SHP77 treated with DMSO at 0.1 percent for 48 hours (cell line): ENCODE measurements at regions not wholly inside any gene's neighbourhood (a gene's known extent, or its start where the extent isn't known, plus 50 kb on each side); places are given as distances from the start of the nearest gene placed in this dataset.

Experiments
- DNase-seq: peaks from one replicate; lab custom pipeline; 2025; lab: John Stamatoyannopoulos, UW

GRCh38 chr14:42602336-42602845 is 995.7 kb downstream of the LRFN5 start:
- DNase-seq: no peak

- no peak for DNase-seq
Measured at GRCh38 chr14:42572032-42572431, 965.4 kb downstream of the LRFN5 start.

DNA sequence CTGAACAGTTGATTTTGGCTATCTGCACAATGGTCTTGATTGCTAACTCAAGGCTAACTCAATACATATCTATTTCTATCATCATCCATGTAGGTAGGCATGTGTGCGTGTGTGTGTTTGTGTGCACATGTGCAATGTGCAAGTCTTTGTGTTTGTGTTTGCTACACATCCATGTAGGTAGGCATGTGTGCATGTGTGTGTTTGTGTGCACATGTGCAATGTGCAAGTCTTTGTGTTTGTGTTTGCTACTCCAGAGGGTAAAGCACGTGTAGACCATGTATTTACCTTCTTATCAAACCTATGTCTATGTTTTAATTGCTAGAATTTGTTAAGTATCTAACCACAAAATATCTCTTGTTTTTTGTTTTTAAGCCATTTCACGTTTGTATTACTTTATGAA is 962.6 kb downstream of the LRFN5 start:
- no peak for DNase-seq

DNA sequence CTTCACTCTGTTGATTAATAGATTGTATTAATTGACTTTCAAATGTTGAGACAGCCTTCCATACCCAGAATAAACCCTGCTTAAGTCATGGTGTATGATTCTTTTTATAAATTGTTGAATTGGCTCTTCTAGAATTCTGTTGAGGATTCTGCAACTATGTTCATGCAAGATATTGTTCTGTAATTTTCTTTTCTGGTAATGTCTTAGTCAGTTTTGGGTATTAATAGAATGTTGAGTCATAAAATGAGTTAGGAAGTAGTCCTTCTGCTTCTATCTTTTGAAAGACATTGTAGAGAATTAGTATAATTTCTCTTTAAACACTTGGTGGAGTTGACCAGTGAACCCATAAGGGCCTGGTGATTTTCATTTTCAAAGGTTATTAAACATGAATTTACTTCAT is 958.9 kb downstream of the LRFN5 start:
- DNase-seq: no peak

DNA sequence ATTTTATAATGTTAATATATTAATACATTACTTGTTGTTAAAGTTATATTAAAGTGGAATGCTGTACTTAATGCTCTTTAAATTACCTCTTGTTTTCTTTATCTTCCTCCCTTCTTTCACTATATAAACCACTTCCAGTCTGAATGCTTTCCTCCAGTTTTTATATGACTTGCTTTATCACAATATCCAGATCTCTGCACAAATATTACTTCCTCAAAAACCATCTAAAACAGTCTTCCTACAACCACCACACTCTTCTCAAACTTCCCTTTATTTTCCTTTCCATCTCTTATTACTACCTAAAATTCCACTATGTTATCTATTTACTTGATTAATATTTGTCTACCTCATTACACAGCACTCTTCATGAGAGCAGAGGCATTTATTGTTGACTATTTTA is 956.6 kb downstream of the LRFN5 start:
- peak; percentile 36 for DNase-seq

DNA sequence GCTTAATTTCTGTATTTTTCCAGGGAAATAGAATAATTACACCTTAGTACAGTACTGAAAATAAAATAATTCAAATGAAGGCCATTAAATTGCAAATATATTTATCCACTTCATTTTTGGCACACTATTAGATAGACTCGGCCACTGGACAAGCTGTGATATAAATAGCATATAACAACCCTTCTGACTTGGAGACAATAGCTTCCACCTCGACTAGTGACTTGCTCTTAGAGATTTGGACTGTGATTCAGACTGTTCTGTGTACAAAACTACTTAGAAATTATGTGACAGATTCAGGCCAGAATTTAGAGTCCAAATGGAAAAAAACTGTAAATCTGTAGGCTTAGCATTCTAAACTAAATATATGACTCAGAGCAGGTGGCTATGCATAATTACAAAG is 949.9 kb downstream of the LRFN5 start:
- peak; percentile 5 for DNase-seq

DNA sequence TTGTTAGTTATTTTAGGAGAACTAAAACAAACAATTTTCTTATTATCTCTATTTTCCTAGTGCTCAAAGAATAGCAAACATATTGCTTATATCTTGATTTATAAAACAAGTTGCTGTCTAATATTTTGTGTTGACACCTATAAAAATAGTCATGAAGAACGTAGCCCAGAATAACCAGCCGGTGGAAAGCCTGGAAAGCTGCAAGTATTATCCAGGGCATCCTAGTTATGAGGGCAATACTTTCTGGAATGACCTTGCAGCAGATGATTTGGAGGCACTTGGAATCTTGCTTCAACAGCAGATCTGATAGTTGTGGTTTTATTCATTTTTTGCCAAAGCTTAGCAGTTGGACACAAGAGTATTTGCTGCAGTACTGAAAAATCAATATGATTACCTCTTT is 948.7 kb downstream of the LRFN5 start:
- DNase-seq: no peak

DNA sequence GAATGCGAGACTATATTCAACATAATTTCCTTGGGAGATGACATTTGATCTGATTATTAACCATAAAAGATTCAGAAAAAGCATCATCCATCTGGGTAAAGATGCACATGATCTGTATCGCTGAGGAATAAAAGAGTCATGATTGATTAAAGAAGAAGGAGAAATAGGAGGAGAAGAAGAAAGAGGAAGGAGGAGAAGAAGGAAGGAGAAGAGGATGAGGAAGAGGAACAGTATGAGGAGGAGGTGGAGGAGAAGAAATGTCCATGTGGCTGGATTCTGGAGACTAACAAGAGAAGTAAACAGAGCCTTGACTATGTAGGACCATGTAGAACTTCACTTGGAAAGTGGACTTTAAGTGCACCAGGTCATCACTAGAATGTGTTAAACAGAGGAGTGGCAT is 947.4 kb downstream of the LRFN5 start:
- no peak for DNase-seq

- DNase-seq: no peak
Measured at GRCh38 chr14:42550310-42550709, 943.6 kb downstream of the LRFN5 start.

- DNase-seq: no peak
Measured at GRCh38 chr14:42548349-42548748, 941.7 kb downstream of the LRFN5 start.

DNA sequence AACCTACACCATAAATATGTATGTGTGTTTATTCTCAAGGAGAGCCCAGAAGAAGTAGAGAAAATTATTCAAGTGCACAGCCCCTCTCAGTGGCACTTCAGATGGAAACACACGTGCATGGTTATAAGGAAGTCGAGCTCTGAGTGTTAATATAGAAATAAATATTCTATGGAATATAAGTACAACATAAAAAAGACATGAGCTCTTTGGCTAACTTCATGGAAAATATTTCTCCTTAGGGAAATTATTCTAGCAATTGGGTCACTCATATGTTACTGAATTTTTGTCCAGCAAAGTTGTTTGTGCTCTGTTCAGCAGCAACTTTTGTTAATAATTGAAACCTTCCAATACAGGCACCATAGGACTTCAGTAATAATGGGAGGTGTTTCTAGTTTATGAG is 939.0 kb downstream of the LRFN5 start:
- DNase-seq: no peak

GRCh38 chr14:42541535-42542001 is 934.9 kb downstream of the LRFN5 start:
- no peak for DNase-seq

GRCh38 chr14:42535397-42535796 is 928.7 kb downstream of the LRFN5 start:
- DNase-seq: no peak

DNA sequence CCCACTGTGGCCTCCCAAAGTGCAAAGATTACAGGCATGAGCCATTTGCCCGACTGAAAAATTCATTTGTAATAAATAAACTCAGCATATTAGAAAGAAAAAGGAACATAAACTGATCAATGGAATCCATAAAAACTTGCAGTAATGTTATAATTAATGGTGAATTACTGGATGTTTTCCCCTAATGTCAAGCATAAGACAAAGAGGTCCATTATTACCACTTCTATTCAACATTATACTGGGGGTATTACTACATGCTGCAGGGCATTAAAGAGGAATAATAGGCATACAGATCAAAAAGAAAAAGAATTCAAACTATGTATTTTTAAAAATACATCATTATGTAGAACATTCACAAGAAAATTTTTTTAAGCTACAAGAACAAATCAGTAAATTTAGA is 926.8 kb downstream of the LRFN5 start:
- DNase-seq: no peak

- no peak for DNase-seq
Measured at GRCh38 chr14:42532194-42532593, 925.5 kb downstream of the LRFN5 start.

- DNase-seq: no peak
Measured at GRCh38 chr14:42527141-42527540, 920.5 kb downstream of the LRFN5 start.

DNA sequence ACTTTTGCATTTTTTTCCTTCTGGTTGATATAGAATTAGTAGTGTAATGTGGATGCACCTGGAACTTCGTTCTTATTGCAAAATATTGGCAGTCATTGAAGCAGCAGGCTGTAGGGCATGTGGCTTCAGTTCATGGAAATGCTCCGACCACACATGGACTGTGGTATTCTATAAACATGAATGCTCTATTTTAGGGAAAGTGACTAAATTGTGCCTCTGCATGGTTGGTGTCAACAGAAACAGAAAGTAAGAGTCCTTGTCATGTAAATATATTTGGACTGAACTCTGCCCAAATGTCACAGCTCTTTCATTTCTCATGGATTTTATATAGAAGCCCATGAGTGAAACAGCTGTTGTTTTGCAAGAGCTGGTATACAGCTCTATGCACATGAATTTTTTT is 917.0 kb downstream of the LRFN5 start:
- DNase-seq: no peak

GRCh38 chr14:42517806-42518500 is 911.3 kb downstream of the LRFN5 start:
- DNase-seq: no peak

- DNase-seq: no peak
Measured at GRCh38 chr14:42513837-42514236, 907.2 kb downstream of the LRFN5 start.

- no peak for DNase-seq
Measured at GRCh38 chr14:42510071-42510470, 903.4 kb downstream of the LRFN5 start.

- no peak for DNase-seq
Measured at GRCh38 chr14:42508209-42508946, 901.7 kb downstream of the LRFN5 start.

DNA sequence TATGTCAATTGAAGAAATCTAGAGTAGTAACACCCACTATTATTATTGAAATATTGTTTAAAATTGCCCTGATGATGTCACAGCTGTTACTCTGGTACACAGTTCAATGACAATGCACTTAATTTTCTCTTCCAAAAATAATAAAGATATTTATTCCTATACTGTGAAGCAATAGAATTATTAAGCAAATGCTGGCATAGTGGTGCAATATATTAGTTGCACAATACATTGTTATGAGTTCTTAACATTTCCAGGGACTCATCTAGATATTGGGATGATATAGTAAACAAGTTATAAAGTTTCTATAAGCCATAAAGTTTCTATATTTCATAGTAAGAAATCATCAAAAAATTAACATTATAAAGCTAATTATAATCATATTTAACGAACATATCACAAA is 897.8 kb downstream of the LRFN5 start:
- no peak for DNase-seq

GRCh38 chr14:42499137-42499536 is 892.5 kb downstream of the LRFN5 start:
- DNase-seq: no peak
